CD4-positive, alpha-beta T cell treated with Interleukin-1 beta for 1 hour (primary cell): ENCODE measurements at regions not wholly inside any gene's neighbourhood (a gene's known extent, or its start where the extent isn't known, plus 50 kb on each side); places are given as distances from the start of the nearest gene placed in this dataset.
"Not testable (repeated sequence)": the region's sequence is repeated elsewhere in the genome, so short reads cannot be mapped to it uniquely, and the experiment has no call there.

ENCODE experiments used
- DNase-seq, 2 donors: peaks; one replicate each; pipeline ENCODE4 v3.0.0-alpha.2; 2020 to 2022

- DNase-seq, result no peak
Observed at GRCh38 chr3:105108823-105109222, 257.9 kb upstream of the ALCAM start.

DNA sequence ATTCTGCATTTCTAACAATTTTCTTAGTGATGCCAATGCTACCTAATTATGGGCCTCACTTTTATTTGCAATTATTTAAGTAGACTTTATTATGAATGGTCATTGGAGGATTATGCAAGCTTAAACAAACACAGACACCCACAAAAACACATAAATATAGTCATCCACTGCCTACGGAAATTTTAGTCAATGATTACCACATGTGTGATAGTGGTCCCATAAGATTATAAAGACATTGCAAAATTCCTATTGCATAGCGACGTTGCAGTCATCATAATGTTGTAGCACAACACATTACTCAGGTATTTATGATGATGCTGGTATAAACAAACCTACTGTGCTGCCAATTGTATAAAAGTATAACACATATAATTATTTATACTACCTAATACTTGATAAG is 247.8 kb upstream of the ALCAM start:
- no peak for DNase-seq

- DNase-seq, result no peak
Observed at GRCh38 chr3:105119801-105120340, 246.8 kb upstream of the ALCAM start.

DNA sequence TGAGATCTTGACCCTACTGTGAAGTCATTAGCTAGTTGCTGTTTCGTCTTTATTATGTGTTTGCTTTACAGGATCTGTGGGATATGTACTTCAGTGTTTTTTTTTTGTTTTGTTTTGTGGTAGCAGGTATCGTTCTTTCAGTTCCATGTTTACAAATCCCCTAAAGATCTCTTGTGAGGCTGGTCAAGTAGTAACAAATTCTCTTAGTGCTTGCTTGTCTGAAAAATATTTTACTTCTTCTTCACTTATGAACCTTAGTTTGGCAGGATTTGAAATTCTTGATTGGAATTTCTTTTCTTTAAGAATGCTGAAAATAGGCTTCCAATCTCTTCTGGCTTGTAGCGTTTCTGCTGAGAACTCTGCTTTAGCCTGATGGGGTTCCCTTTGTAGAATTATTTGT is 235.8 kb upstream of the ALCAM start:
- no peak for DNase-seq

GRCh38 chr3:105137911-105138310 is 228.8 kb upstream of the ALCAM start:
- no peak for DNase-seq

DNA sequence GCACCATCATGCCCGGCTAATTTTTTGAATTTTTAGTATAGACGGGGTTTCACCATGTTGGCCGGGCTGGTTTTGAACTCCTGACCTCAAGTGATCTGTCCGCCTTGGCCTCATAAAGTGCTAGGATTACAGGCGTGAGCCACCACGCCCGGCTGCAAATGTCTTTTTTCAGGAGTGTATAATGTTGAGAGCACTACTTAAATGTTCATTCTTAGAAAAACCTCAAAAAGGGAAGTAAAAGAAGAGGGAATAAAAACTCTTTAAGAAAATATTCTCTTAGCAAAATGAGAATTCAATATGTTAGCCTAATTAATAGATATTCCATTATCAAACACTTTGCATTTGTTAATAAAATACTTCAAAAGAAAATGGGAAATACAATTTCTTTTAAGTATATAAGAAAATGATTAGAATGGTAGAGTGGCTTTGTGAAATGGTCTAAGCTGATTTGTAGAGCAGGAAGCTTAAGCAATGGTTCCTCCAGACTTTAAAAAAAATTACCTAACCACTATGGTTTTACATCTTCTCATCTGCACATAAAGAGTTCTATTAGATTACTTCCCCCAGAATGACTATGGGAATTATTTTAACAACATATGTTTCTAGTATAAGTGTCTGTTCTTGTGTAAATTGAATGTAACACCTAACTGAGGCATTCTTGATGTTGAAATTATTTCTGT is 226.7 kb upstream of the ALCAM start:
- peak in 1 of 2 donors; percentile 1 for DNase-seq

- DNase-seq, result no peak
Observed at GRCh38 chr3:105140899-105141367, 225.8 kb upstream of the ALCAM start.

- DNase-seq, result no peak
Observed at GRCh38 chr3:105144837-105145236, 221.9 kb upstream of the ALCAM start.

- no peak for DNase-seq
Observed at GRCh38 chr3:105145511-105145910, 221.2 kb upstream of the ALCAM start.

- not testable (repeated sequence) for DNase-seq
Observed at GRCh38 chr3:105149197-105149596, 217.5 kb upstream of the ALCAM start.

GRCh38 chr3:105152987-105153386 is 213.7 kb upstream of the ALCAM start:
- DNase-seq, result no peak

DNA sequence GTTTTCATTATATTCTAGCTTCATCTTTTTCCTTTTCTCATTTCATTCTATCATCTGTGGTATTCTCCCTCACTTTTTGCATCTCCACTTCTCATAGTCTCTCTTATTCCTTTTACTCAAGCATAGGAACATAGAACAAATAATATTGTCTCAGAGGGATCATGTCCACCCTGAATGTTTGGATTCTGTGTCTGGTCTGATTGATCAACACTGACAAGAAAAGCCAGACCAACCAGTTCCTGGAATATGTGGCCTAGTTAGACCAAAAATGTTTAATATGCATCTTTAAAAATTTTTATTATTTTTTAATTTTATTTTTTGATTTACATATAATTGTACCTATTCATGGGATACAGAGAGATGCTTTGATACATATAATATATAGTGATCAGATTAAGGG is 212.0 kb upstream of the ALCAM start:
- no peak for DNase-seq

GRCh38 chr3:105157067-105157765 is 209.5 kb upstream of the ALCAM start:
- no peak for DNase-seq

- no peak for DNase-seq
Observed at GRCh38 chr3:105157766-105158085, 209.0 kb upstream of the ALCAM start.

DNA sequence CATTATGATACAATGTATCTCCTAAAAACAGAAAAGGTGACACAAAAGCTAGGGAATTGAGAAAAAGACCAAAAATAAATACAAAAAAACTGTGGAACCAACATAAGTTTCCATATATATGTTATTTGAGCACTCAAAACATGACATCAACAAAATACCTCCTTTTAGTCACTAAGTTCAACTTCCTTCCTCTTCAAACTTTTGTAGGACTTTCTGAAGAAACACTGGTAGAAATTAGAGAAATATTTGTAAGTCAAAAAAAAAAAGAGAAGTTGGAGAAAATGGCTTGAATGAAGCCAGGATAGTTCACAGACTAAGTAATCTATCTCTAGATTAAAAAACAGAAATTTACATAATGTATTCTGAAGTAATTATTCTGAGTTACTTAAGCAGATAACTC is 208.4 kb upstream of the ALCAM start:
- no peak for DNase-seq

DNA sequence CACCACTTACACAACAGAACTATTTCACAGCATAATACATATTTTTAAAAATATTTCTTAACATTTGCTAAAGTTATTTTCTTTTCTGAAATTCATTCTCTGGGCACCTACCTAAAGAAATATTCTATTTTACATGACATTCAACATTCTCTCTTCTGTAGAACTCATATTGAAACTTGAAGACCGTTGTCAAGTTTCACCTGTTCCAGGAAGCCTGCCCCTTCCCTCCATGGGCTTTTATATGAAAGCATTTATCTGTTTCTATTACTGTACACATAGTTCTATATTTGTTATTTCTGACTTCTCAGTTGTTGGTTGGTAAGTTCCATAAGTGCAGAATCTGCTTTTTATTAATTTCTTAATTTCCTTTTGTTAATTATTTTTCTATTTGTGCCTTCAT is 204.3 kb upstream of the ALCAM start:
- DNase-seq, result no peak

DNA sequence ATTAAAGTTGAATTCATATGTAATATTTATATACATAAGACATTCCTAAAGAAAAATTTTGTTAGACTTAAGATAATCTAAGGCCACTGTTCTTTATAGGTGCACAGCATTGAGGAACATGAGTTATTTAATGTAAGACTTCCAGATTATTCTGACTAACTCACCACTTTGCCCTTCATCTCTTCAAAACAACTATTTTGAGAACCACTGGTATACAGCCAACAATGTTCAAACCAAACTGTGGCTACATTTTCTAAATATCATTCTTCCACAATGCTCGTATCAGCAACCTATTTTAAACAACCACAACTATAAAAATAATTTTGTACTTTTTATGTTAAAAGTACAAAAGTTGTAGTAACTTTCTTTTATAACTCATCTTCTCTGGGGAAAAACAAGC is 199.8 kb upstream of the ALCAM start:
- DNase-seq, result no peak

DNA sequence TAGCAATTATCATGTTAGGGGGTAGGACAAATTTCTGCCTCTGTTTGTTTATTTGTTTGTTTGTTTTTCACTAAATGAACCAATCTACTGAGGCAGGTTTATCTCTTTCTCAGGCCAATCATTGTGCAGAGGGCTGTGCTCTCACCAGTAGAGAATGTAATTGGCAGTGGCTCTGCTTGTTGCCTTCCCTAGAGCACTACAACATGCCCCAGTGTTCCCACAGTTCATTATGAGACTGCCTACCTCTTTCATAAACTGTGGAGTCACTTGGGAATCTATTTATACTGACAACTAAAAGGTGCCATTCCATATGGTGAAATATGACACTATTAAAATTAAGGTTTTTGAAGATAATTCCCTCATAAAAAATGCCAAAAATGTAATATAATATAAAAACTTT is 196.3 kb upstream of the ALCAM start:
- DNase-seq, result no peak

DNA sequence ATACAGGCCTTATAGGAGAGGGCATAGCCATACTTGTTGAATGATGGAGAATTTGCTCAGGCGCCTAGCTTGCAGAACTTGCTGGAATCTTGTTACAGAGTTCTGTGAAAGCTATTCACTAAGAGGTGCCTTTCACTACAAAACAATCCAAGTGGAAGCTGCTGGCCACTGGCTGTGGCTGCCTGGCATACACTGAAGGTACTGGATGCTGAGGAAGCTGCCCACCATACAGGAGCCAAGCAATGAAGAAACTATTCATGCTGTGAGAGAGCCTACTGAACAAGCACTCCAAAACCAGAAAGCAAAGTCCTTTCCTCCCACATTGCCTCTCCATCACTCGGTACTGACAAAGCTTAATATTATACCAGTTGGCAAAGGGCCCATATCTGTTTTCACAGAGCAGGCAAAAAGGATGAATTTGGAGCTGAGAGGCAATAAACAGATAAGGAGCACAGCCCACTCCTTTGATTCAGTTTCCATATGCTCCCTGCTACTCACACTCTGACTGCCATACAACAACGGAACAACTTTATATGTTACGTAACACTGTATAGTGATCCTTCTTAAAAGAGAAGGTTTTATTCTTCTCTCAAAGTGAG is 192.6 kb upstream of the ALCAM start:
- no peak for DNase-seq

DNA sequence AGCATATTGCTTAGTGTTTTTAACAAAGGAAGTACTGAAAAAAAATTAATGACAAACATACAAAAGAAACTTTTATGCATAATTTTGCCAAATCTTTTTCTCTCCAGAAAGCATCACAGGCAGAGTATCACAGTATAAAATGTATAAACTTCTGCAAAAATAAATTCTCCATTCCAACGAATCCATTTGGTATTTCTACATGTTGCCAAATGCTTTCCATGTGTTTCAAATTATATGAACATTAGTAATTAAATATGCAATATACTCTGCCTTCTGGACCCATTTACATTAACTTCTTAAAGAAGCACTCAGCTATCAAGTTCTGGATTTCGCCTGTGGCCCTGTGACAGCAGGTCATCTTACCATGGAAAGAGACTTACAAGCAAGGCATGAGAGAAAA is 189.1 kb upstream of the ALCAM start:
- DNase-seq, result no peak

DNA sequence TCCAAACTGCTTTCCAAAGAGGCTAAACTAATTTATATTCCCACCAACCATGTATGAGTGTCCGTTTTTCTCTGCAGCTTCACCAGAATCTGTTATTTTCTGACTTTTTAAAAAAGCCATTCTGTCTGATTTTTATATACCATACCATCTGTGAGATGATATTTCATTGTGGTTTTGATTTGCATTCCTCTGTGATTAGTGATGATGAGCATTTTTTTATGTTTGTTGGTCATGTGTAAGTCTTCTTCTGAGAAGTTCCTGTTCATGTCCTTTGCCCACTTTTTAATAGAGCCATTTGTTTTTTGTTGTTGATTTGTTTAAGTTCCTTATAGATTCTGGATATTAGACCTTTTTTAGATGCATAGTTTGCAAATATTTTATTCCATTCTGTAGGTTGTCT is 179.4 kb upstream of the ALCAM start:
- no peak for DNase-seq

- no peak for DNase-seq
Observed at GRCh38 chr3:105195260-105195659, 171.4 kb upstream of the ALCAM start.

GRCh38 chr3:105197863-105198262 is 168.8 kb upstream of the ALCAM start:
- no peak for DNase-seq

DNA sequence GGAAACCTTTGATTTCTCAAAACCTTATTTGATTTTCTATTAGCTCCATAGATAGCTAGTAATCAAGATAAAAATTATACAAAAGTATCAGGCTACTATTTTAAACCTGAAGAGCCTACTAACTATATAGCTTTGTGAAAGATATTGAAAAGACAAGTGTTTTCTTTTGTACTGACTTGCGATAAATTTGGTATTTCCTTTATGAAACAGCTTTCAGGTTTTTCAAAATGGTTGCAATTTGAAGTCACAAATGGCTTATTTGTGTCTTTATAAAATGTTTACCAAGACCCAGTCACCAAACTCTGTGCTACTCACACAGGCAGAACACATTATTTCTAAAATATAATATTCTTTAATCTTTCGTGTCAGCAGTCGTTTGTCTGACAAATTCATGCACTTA is 167.5 kb upstream of the ALCAM start:
- DNase-seq, result no peak
